Natural killer cell (primary cell): ENCODE measurements at regions not wholly inside any gene's neighbourhood (a gene's known extent, or its start where the extent isn't known, plus 50 kb on each side); places are given as distances from the start of the nearest gene placed in this dataset.
"Not testable (repeated sequence)": the region's sequence is repeated elsewhere in the genome, so short reads cannot be mapped to it uniquely, and the experiment has no call there.

ENCODE experiments used
- ATAC-seq, 3 donors: fragments of 150-1000 bp in 2 of 3; fragments of 200-7000 bp in 1 of 3; cut with Tn5 transposase; 1 replicate in 1 of 3; 2 replicates in 2 of 3; pipeline ENCODE4 v1.10.0; 2021; ENCODE audit warnings: mild to moderate bottlenecking in 2 of 3, moderate library complexity in 2 of 3
- DNase-seq, 2 donors: peaks; one replicate each; pipeline versions ENCODE4 v3.0.0 to v3.0.0-alpha.2; 2013 to 2021; ENCODE audit warnings: mixed read lengths in 1 of 2
- H3K27ac ChIP-seq: one replicate; pipeline ENCODE4 v1.5.1; 2013; ENCODE audit warnings: mild to moderate bottlenecking, low read length
- H3K27me3 ChIP-seq: one replicate; pipeline ENCODE4 v1.6.1; 2013; ENCODE audit warnings: low read length; ENCODE audit not compliant: control insufficient read depth, insufficient read depth
- H3K36me3 ChIP-seq: one replicate; pipeline ENCODE4 v1.6.1; 2013; ENCODE audit warnings: low read length; ENCODE audit not compliant: control insufficient read depth, insufficient read depth
- H3K4me1 ChIP-seq: one replicate; pipeline ENCODE4 v1.6.1; 2013; ENCODE audit warnings: low read length; ENCODE audit not compliant: control insufficient read depth, insufficient read depth
- H3K4me3 ChIP-seq: one replicate; pipeline ENCODE4 v1.5.1; 2013; ENCODE audit warnings: low read length
- H3K9me3 ChIP-seq: one replicate; pipeline ENCODE4 v1.6.1; 2013; ENCODE audit warnings: low read length; ENCODE audit not compliant: control insufficient read depth, insufficient read depth
- H3K27ac Mint-ChIP-seq, 2 donors: one replicate each; pipeline ENCODE4 v1.8.0; 2022; ENCODE audit warnings: mild to moderate bottlenecking in 2 of 2, mixed read lengths in 2 of 2, moderate library complexity in 1 of 2
- H3K27me3 Mint-ChIP-seq, 2 donors: one replicate each; pipeline ENCODE4 v1.8.0; 2022; ENCODE audit warnings: low read depth in 2 of 2, mixed read lengths in 2 of 2
- H3K36me3 Mint-ChIP-seq: one replicate; pipeline ENCODE4 v1.8.0; 2022; ENCODE audit warnings: mixed read lengths
- H3K4me1 Mint-ChIP-seq, 2 donors: one replicate each; pipeline ENCODE4 v1.8.0; 2022; ENCODE audit warnings: mixed read lengths in 2 of 2
- H3K4me3 Mint-ChIP-seq: one replicate; pipeline ENCODE4 v1.8.0; 2022; ENCODE audit warnings: mild to moderate bottlenecking, moderate library complexity, mixed read lengths
- H3K9me3 Mint-ChIP-seq, 2 donors: one replicate each; pipeline ENCODE4 v1.8.0; 2022; ENCODE audit warnings: mixed read lengths in 2 of 2
- WGBS: methylation state at CpG from one replicate; pipeline ENCODE4 v1.1.7; 2013; ENCODE audit warnings: missing lambda C conversion rate; ENCODE audit not compliant: insufficient coverage; 5-methylcytosine and 5-hydroxymethylcytosine counted together
- intact Hi-C: fragments of 100-400 bp; cut with micrococcal nuclease; formaldehyde crosslinking; loops from one replicate; pipeline ENCODE4 v1.14.2; 2022
- TF ChIP-seq, protein P1 (sequence below): fragments of 200-600 bp; IDR thresholded peaks from one replicate; pipeline ENCODE4 v1.8.0; 2022; ENCODE audit warnings: antibody characterized with exemption

DNA sequence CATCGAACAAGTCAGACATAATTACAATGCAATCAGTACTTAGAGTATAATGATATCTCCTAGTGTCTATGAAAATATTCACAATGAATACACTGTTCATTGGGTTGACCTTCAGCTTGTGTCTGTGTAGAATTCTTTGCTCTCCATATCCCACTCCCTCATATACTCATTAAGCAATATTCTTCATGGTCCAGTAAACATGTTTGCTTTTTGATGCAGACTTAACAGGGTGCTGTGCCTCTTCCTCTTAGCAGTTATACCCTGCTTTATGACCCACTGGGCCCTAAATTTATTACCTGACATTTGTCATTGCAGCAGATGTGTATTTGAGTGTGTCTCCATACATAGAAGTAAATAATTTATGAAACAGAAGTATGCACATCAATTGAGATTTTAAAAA, 352.5 kb upstream of the CCDC179 start:
- H3K9me3 ChIP-seq = no peaks in the 10 kb centered on the region
- H3K27me3 Mint-ChIP-seq = peaks cover 0 to 7% of the 10 kb centered on the region in 2 donors
- peaks cover 0 to 8% of the 10 kb centered on the region in 2 donors for H3K4me1 Mint-ChIP-seq
- H3K27ac ChIP-seq = no peak overlapping the region
- H3K27me3 ChIP-seq = no peaks in the 10 kb centered on the region
- H3K4me3 ChIP-seq = no peak overlapping the region
- TF ChIP-seq, protein P1, sequence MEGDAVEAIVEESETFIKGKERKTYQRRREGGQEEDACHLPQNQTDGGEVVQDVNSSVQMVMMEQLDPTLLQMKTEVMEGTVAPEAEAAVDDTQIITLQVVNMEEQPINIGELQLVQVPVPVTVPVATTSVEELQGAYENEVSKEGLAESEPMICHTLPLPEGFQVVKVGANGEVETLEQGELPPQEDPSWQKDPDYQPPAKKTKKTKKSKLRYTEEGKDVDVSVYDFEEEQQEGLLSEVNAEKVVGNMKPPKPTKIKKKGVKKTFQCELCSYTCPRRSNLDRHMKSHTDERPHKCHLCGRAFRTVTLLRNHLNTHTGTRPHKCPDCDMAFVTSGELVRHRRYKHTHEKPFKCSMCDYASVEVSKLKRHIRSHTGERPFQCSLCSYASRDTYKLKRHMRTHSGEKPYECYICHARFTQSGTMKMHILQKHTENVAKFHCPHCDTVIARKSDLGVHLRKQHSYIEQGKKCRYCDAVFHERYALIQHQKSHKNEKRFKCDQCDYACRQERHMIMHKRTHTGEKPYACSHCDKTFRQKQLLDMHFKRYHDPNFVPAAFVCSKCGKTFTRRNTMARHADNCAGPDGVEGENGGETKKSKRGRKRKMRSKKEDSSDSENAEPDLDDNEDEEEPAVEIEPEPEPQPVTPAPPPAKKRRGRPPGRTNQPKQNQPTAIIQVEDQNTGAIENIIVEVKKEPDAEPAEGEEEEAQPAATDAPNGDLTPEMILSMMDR = no peak
- intact Hi-C loops = no loop called here
- no peak overlapping the region for H3K27ac Mint-ChIP-seq
- ATAC-seq = no peak
- H3K4me3 Mint-ChIP-seq = no peak overlapping the region
- WGBS = no CpG with 5 or more reads among the region's 1 CpG
- H3K4me1 ChIP-seq = no peaks in the 10 kb centered on the region
- H3K36me3 ChIP-seq = no peaks in the 10 kb centered on the region
- H3K9me3 Mint-ChIP-seq = no peaks in the 10 kb centered on the region
- DNase-seq = no peak
- H3K36me3 Mint-ChIP-seq = peaks cover 8% of the 10 kb centered on the region

- WGBS = 92% methylated on average over 9 of the region's 9 CpGs
- no peak for DNase-seq
- no peak for ATAC-seq
- Mint-ChIP-seq H3K27ac (no peak overlapping the region), H3K36me3 (no peaks in the 10 kb centered on the region), H3K9me3 (peaks cover 0 to 2% of the 10 kb centered on the region in 2 donors), H3K4me1 (no peaks in the 10 kb centered on the region), H3K27me3 (peaks cover 0 to 7% of the 10 kb centered on the region in 2 donors), H3K4me3 (no peak overlapping the region)
- intact Hi-C loops = no loop called here
- Histone ChIP-seq H3K36me3 (no peaks in the 10 kb centered on the region), H3K27ac (no peak overlapping the region), H3K9me3 (no peaks in the 10 kb centered on the region), H3K4me3 (no peak overlapping the region), H3K27me3 (no peaks in the 10 kb centered on the region), H3K4me1 (no peaks in the 10 kb centered on the region)
- TF ChIP-seq, protein P1 = no peak
Measured at GRCh38 chr11:23217072-23217471, 356.8 kb upstream of the CCDC179 start.

GRCh38 chr11:23220086-23220485, 359.8 kb upstream of the CCDC179 start:
- H3K9me3 Mint-ChIP-seq, intact Hi-C loops, H3K4me3 ChIP-seq, H3K4me3 Mint-ChIP-seq, H3K9me3 ChIP-seq, H3K4me1 Mint-ChIP-seq, DNase-seq, H3K4me1 ChIP-seq, H3K27me3 Mint-ChIP-seq, H3K27ac ChIP-seq, H3K27ac Mint-ChIP-seq, H3K36me3 Mint-ChIP-seq, H3K36me3 ChIP-seq, H3K27me3 ChIP-seq, ATAC-seq: not testable (repeated sequence)
- 90% methylated on average over 3 of the region's 3 CpGs for WGBS

GRCh38 chr11:23221366-23221765, 361.1 kb upstream of the CCDC179 start:
- Mint-ChIP-seq H3K4me1 (no peaks in the 10 kb centered on the region), H3K36me3 (no peaks in the 10 kb centered on the region), H3K4me3 (no peak overlapping the region), H3K27me3 (peaks cover 0 to 7% of the 10 kb centered on the region in 2 donors), H3K9me3 (peaks cover 0 to 4% of the 10 kb centered on the region in 2 donors), H3K27ac (no peak overlapping the region)
- Histone ChIP-seq H3K27ac (no peak overlapping the region), H3K4me3 (no peak overlapping the region), H3K9me3 (no peaks in the 10 kb centered on the region), H3K36me3 (no peaks in the 10 kb centered on the region), H3K4me1 (no peaks in the 10 kb centered on the region), H3K27me3 (no peaks in the 10 kb centered on the region)
- ATAC-seq = no peak
- TF ChIP-seq, protein P1 = no peak
- intact Hi-C loops = no loop called here
- no peak for DNase-seq
